ENCODE measurements at regions not wholly inside any gene's neighbourhood (a gene's known extent, or its start where the extent isn't known, plus 50 kb on each side); places are given as distances from the start of the nearest gene placed in this dataset.

DNA sequence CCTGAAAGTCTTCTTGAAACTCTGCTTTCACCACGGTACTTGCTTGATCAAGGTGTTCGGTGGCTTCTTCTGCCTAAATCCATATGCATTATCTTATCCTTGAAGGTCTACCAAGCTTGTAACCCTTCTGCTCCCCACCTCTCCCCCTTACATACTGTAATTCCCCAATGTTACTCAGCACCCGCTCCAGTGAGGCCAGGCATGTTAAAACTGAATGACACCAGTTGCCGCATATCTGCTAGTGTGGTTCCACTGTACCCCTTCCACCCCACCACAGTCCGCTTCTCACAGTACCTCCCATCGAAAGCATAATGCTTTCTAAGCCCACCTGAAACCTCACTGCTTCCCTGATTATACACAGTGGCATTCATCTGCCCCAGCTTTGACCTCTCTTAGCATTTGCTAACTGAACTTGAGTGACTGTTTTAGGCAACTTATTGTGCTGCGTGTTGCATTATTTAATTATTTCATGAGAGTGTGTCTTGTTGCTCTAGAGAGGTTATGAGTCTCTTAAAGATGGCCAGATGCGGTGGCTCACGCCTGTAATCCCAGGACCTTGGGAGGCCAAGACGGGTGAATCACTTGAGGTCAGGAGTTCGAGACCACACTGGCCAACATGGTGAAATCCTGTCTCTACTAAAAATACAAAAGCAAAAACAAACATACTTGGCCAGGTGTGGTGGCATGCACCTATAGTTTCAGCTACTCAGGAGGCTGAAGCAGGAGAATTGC lies 87.6 kb upstream of the MBNL2 start:
- Histone ChIP-seq H3K4me3 (no peak overlapping the region), H3K4me1 (no peaks in the 10 kb centered on the region), H3K9me3 (no peaks in the 10 kb centered on the region), H3K27me3 (no peaks in the 10 kb centered on the region), H3K36me3 (no peaks in the 10 kb centered on the region), H3K27ac (no peak overlapping the region)
- DNase-seq: no peak
- no peak for TF ChIP-seq POLR2A (IDR thresholded peaks at IDR 0.05)
- TF ChIP-seq, protein P1, sequence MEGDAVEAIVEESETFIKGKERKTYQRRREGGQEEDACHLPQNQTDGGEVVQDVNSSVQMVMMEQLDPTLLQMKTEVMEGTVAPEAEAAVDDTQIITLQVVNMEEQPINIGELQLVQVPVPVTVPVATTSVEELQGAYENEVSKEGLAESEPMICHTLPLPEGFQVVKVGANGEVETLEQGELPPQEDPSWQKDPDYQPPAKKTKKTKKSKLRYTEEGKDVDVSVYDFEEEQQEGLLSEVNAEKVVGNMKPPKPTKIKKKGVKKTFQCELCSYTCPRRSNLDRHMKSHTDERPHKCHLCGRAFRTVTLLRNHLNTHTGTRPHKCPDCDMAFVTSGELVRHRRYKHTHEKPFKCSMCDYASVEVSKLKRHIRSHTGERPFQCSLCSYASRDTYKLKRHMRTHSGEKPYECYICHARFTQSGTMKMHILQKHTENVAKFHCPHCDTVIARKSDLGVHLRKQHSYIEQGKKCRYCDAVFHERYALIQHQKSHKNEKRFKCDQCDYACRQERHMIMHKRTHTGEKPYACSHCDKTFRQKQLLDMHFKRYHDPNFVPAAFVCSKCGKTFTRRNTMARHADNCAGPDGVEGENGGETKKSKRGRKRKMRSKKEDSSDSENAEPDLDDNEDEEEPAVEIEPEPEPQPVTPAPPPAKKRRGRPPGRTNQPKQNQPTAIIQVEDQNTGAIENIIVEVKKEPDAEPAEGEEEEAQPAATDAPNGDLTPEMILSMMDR (IDR thresholded peaks at IDR 0.05): no peak
- intact Hi-C loops (cut with DNase I; ENCODE audit: low total_unique reads): no loop called here

DNA sequence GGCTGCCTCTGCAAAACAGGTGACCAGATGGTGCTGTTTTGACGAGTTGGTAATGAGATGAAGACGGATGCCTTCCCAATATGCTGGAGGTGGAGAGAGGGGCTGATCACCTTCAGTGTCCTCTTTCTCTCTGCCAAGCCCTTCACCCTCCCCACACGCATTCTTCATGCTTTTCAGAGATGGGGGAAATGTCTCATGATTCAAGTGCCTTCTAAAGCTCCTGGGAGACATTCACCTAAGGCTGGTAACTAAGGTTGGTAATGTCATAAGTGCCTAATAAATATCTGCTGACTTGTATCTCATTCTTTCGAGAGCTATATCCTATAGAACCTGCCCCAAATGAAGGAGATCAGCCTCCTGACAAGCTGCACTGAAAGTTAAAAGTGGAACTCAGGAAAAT lies 86.2 kb upstream of the MBNL2 start:
- H3K4me1 ChIP-seq: no peaks in the 10 kb centered on the region
- H3K4me3 ChIP-seq: no peak overlapping the region
- no peaks in the 10 kb centered on the region for H3K27me3 ChIP-seq
- no peaks in the 10 kb centered on the region for H3K9me3 ChIP-seq
- no peak for DNase-seq
- TF ChIP-seq, protein P1 (IDR thresholded peaks at IDR 0.05): no peak
- no peak for TF ChIP-seq POLR2A (IDR thresholded peaks at IDR 0.05)
- intact Hi-C loops (cut with DNase I; ENCODE audit: low total_unique reads): no loop called here
- H3K27ac ChIP-seq: no peak overlapping the region
- no peaks in the 10 kb centered on the region for H3K36me3 ChIP-seq

DNA sequence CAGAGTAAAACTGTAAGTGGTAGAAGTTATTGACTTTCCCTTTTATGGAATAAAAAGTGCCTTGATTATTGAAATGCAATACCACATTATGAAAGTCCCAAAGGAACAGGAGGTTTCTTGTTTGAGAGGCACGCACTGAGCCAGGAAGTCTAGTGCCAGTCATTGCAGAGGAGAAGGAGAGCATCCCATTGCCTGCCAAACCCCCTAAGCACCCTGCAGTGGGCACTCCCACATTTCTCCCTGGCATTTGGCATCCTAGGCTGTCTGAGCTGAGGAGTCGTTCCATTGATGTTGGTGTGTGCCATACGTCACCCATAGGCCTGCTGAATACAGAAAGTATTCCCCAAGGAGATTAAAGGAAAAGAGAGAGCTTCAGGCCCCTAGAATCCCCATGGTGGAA lies 85.7 kb upstream of the MBNL2 start:
- Histone ChIP-seq H3K4me1 (no peaks in the 10 kb centered on the region), H3K27me3 (no peaks in the 10 kb centered on the region), H3K27ac (no peak overlapping the region), H3K36me3 (no peaks in the 10 kb centered on the region), H3K9me3 (no peaks in the 10 kb centered on the region), H3K4me3 (no peak overlapping the region)
- TF ChIP-seq POLR2A (IDR thresholded peaks at IDR 0.05): no peak
- TF ChIP-seq, protein P1 (IDR thresholded peaks at IDR 0.05): no peak
- intact Hi-C loops (cut with DNase I; ENCODE audit: low total_unique reads): no loop called here
- no peak for DNase-seq

DNA sequence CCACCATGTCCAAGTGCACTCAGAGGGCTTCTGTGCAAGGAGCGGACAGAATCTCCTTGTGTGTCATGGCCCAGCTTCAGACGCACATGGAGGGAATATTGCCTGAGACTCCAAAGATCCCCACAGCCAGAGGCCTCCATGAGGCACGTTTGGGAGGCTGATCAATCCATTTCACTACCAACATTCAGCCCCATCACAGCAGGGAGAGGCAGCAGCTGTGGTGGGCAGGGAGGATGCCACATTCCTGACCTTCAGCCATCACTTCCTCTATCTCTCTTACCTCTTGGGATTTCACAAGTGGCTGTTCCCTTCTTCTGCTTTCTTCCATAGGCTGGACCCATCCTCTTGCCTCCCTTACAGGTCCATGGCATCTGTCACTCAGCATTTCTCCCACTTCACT lies 82.4 kb upstream of the MBNL2 start:
- H3K9me3 ChIP-seq: no peaks in the 10 kb centered on the region

DNA sequence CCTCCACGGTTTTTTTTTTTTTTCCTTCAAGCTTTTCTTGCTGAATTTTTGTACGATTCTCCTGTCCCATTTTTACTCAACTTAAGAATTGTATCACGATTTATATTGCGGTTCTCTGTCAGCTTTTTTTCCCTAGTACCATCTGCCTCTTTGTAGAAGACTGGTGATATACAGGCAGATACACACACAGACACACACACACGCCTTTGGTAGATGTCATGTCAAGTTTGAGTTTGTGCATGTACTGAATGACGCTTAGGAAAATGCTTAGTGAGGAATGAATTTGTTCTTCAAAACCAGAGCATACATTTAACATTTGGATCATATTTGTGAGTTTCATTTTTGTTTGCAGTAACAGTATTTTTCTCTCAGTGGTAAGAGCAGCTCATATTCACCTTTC lies 82.0 kb upstream of the MBNL2 start:
- no peak overlapping the region for H3K27ac ChIP-seq
- H3K27me3 ChIP-seq: no peaks in the 10 kb centered on the region
- no peaks in the 10 kb centered on the region for H3K36me3 ChIP-seq
- no peak for DNase-seq
- H3K9me3 ChIP-seq: no peaks in the 10 kb centered on the region
- intact Hi-C loops (cut with DNase I; ENCODE audit: low total_unique reads): no loop called here
- H3K4me3 ChIP-seq: no peak overlapping the region
- no peaks in the 10 kb centered on the region for H3K4me1 ChIP-seq
- TF ChIP-seq, protein P1 (IDR thresholded peaks at IDR 0.05): no peak
- TF ChIP-seq POLR2A (IDR thresholded peaks at IDR 0.05): no peak

More for the DNA sequence above, 82.4 kb upstream of the MBNL2 start:
- Histone ChIP-seq H3K4me1 (no peaks in the 10 kb centered on the region), H3K27ac (no peak overlapping the region), H3K36me3 (no peaks in the 10 kb centered on the region), H3K27me3 (no peaks in the 10 kb centered on the region), H3K4me3 (no peak overlapping the region)
- intact Hi-C loops (cut with DNase I; ENCODE audit: low total_unique reads): no loop called here
- no peak for TF ChIP-seq POLR2A (IDR thresholded peaks at IDR 0.05)
- TF ChIP-seq, protein P1 (IDR thresholded peaks at IDR 0.05): no peak
- DNase-seq: no peak

All from uterus (tissue), 3 donors.